Endothelial cell (in vitro differentiated cells): ENCODE measurements at regions not wholly inside any gene's neighbourhood (a gene's known extent, or its start where the extent isn't known, plus 50 kb on each side); places are given as distances from the start of the nearest gene placed in this dataset.

ENCODE experiments used
- DNase-seq: peaks from one replicate; pipeline ENCODE4 v3.0.0; 2021; ENCODE audit warnings: low spot score
- H3K27ac Mint-ChIP-seq: one replicate; pipeline ENCODE4 v1.8.0; 2021; ENCODE audit warnings: mixed read lengths, inconsistent platforms; ENCODE audit not compliant: unreplicated experiment
- H3K27me3 Mint-ChIP-seq: one replicate; pipeline ENCODE4 v1.8.0; 2021; ENCODE audit warnings: mild to moderate bottlenecking, moderate library complexity, mixed read lengths, inconsistent platforms; ENCODE audit not compliant: unreplicated experiment
- H3K36me3 Mint-ChIP-seq: one replicate; pipeline ENCODE4 v1.8.0; 2021; ENCODE audit warnings: mild to moderate bottlenecking, low read depth, mixed read lengths, inconsistent platforms; ENCODE audit not compliant: unreplicated experiment
- H3K4me1 Mint-ChIP-seq: one replicate; pipeline ENCODE4 v1.8.0; 2021; ENCODE audit warnings: mild to moderate bottlenecking, mixed read lengths, inconsistent platforms; ENCODE audit not compliant: unreplicated experiment
- H3K4me3 Mint-ChIP-seq: one replicate; pipeline ENCODE4 v1.8.0; 2021; ENCODE audit warnings: mild to moderate bottlenecking, mixed read lengths, inconsistent platforms; ENCODE audit not compliant: unreplicated experiment
- H3K9me3 Mint-ChIP-seq: one replicate; pipeline ENCODE4 v1.8.0; 2021; ENCODE audit warnings: mixed read lengths, inconsistent platforms; ENCODE audit not compliant: unreplicated experiment
- TF ChIP-seq, protein P1 (sequence below): fragments of 200-600 bp; sonication (generic); IDR thresholded peaks from one replicate; pipeline ENCODE4 v1.5.0; 2021; ENCODE audit warnings: antibody characterized with exemption; ENCODE audit not compliant: unreplicated experiment

GRCh38 chr3:59512066-59512465 is 462.2 kb upstream of the CFAP20DC start:
- Mint-ChIP-seq H3K36me3 (no peaks in the 10 kb centered on the region), H3K4me3 (no peak overlapping the region), H3K9me3 (no peaks in the 10 kb centered on the region), H3K27me3 (peaks cover 1% of the 10 kb centered on the region), H3K4me1 (peaks cover 6% of the 10 kb centered on the region), H3K27ac (no peak overlapping the region)
- DNase-seq = no peak
- TF ChIP-seq, protein P1, sequence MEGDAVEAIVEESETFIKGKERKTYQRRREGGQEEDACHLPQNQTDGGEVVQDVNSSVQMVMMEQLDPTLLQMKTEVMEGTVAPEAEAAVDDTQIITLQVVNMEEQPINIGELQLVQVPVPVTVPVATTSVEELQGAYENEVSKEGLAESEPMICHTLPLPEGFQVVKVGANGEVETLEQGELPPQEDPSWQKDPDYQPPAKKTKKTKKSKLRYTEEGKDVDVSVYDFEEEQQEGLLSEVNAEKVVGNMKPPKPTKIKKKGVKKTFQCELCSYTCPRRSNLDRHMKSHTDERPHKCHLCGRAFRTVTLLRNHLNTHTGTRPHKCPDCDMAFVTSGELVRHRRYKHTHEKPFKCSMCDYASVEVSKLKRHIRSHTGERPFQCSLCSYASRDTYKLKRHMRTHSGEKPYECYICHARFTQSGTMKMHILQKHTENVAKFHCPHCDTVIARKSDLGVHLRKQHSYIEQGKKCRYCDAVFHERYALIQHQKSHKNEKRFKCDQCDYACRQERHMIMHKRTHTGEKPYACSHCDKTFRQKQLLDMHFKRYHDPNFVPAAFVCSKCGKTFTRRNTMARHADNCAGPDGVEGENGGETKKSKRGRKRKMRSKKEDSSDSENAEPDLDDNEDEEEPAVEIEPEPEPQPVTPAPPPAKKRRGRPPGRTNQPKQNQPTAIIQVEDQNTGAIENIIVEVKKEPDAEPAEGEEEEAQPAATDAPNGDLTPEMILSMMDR = no peak

DNA sequence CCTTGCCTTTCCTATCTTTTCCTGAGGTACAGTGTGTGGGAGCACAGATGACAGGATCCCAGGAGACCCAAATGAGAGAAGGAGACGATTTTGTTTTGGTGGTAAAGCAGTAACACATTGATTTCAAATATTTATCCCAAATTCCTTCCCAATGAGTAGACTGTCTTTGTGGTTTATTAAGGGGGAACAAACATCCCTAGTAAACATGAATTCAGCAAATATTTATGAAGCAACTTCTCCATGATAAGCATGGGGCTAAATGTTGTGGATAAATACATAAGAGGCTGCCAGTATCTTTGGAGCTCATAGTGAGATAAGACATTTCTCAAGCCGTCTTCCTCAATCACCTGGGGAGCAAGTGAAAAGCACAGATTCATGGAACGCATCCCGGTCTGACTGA is 460.8 kb upstream of the CFAP20DC start:
- no peak for DNase-seq
- H3K27me3 Mint-ChIP-seq = no peaks in the 10 kb centered on the region
- no peak overlapping the region for H3K4me3 Mint-ChIP-seq
- no peaks in the 10 kb centered on the region for H3K9me3 Mint-ChIP-seq
- TF ChIP-seq, protein P1 = no peak
- H3K27ac Mint-ChIP-seq = no peak overlapping the region
- no peaks in the 10 kb centered on the region for H3K36me3 Mint-ChIP-seq
- H3K4me1 Mint-ChIP-seq = no peaks in the 10 kb centered on the region

DNA sequence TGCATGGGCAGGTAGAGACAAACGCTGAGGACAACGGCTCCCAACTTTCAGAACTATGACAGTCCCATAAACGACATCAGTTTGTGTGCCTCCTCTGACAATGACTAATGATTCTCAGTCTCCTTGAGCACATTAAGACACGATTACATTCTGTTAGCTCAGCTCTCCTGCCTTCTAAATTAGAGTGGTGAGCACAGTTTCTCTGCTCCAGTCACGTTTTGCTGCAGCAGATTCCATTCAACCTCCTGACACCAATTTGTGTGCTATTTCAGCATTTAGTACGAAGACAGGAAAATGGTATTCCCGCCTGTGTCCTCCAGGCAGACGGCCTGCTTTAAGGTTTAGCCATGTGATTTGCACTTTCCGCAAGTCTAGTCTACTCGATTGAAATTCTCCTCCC is 458.4 kb upstream of the CFAP20DC start:
- no peak for DNase-seq
- no peak overlapping the region for H3K4me3 Mint-ChIP-seq
- H3K9me3 Mint-ChIP-seq = no peaks in the 10 kb centered on the region
- H3K27me3 Mint-ChIP-seq = peaks cover 2% of the 10 kb centered on the region
- TF ChIP-seq, protein P1 = no peak
- no peak overlapping the region for H3K27ac Mint-ChIP-seq
- H3K36me3 Mint-ChIP-seq = no peaks in the 10 kb centered on the region
- no peaks in the 10 kb centered on the region for H3K4me1 Mint-ChIP-seq

DNA sequence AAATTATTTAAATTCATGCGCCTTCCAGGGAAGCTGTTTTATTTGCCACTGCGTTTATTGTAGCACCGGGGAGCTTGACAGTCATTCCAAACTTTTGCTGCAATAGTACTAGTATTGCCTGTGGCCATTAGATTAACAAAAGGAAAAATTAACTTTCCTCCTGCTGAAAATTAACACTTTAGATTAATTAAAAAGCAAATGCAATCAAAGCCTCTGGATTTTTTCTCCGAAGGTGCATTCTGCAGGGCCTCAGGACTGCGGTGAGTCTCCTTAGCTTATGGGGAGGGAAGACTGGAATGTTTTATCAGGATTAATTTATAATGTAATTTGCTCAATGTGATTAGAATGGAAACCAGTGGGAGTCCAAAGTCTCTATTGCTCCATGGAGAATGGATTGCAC is 456.4 kb upstream of the CFAP20DC start:
- H3K27me3 Mint-ChIP-seq = peaks cover 2% of the 10 kb centered on the region
- H3K4me1 Mint-ChIP-seq = no peaks in the 10 kb centered on the region
- H3K9me3 Mint-ChIP-seq = no peaks in the 10 kb centered on the region
- H3K4me3 Mint-ChIP-seq = no peak overlapping the region
- H3K27ac Mint-ChIP-seq = no peak overlapping the region
- TF ChIP-seq, protein P1 = no peak
- no peak for DNase-seq
- no peaks in the 10 kb centered on the region for H3K36me3 Mint-ChIP-seq

DNA sequence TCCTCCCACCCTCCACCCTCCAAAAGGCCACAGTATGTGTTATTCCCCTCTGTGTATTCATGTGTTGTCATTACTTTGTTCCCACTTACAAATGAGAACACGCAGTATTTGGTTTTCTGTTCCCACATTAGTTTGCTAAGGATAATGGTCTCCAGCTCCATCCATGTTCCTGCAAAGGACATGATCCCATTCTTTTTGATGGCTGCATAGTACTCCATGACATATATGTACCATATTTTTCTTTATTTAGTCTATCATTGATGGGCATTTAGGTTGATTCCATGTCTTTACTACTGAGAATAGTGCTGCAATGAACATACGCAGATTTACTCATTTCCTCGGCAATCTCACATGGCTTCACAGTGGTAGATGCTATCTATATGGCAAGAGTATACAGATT is 453.6 kb upstream of the CFAP20DC start:
- TF ChIP-seq, protein P1 = no peak
- no peak for DNase-seq
- H3K4me3 Mint-ChIP-seq = no peak overlapping the region
- H3K36me3 Mint-ChIP-seq = no peaks in the 10 kb centered on the region
- H3K9me3 Mint-ChIP-seq = no peaks in the 10 kb centered on the region
- no peak overlapping the region for H3K27ac Mint-ChIP-seq
- H3K4me1 Mint-ChIP-seq = no peaks in the 10 kb centered on the region
- peaks cover 3% of the 10 kb centered on the region for H3K27me3 Mint-ChIP-seq
